HG03108 (cell line): ENCODE measurements at regions not wholly inside any gene's neighbourhood (a gene's known extent, or its start where the extent isn't known, plus 50 kb on each side); places are given as distances from the start of the nearest gene placed in this dataset.

Source experiments
- ATAC-seq: cut with Tn5 transposase; IDR thresholded peaks from one replicate; pipeline ENCODE4 v1.9.1; 2021; ENCODE audit warnings: moderate library complexity; ENCODE audit not compliant: unreplicated experiment

DNA sequence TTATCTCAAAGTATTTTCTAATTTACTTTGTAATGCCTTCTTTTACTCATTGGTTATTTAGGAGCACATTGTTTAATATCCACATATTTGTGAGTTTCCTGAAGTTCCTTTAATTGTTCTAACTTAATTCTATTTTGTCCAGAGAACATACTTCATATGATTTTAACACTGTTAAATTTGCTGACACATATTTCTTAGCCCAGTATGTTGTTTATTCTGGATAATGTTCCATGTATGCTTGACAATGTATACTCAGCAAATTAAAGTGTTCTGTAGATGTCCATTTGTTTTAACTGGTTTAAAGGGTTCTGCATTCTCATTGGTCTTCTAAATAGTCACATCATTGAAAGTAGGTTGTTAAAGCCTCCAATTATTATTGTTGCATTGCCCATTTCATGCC, 643.7 kb upstream of the NR5A2 start:
- no peak for ATAC-seq

DNA sequence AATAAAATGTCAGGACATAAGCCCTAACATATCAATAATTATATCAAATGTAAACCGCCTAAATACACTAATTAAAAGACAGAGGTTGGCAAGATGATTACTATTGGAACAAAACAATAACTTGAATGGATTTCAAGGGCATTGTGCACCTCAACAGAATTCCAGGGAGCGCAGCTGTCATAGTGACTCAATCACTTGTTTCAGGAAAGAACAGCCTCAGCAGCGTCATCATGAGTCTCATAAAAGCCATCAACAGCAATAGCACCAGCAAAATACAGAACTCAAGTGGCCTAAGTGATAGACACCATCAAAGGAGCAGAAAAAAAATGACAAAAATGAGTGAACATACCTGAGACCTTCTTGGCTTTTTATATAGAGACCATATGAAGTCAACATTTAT, 632.7 kb upstream of the NR5A2 start:
- no peak for ATAC-seq

DNA sequence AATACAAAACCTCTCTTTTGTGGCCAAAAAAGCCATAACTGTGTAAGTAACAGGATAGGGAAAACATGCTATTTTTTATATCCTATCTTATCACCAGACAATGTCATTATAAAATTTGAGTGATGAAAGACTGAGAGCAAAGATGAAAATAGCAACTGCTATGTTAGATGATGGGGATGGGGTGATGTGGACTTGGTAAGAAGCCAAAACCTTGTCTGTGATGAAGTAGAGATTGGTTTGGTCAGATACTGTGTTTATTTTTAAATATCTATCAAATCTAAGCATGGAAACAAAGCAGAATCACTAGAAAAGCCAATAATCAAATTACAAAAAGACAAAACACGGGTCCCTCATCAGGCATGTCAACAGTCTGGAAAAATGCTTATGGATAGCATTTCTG, 631.1 kb upstream of the NR5A2 start:
- no peak for ATAC-seq

DNA sequence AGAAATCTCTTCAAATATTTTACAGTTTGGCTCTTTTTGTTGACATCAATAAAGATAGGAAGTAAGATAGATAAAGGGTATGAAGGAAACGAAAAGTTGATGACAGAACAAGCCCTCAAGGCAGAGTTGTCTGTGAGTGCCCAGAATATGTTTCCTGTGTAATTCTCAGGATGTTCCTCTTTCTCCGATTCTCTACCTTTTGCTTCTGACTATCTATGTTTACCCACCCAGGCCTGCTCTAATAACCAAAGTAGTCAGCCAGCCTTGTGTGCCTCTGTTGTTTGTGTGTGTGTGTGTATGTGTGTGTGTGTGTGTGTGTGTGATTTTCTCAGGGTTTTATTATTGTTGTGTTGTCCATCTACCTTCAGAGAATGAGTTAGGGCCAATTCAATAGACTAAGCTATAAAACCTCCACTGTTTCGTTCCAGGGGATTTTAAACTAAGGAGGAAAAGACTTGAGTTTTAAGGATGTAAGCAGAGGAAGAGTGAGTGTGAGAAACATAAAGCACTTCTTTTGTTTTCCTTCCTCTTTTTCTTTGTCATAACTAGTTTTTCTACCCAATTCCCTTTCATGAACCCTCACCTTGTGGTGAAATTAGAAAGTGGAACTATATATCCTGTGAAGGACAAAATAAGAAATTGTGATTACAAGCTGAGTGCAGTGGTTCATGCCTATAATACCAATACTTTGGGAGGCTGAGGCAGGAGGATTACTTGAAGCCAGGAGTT, 627.4 kb upstream of the NR5A2 start:
- ATAC-seq = peak; percentile 70

- no peak for ATAC-seq
Measured at GRCh38 chr1:199403531-199404116, 623.9 kb upstream of the NR5A2 start.

- no peak for ATAC-seq
Measured at GRCh38 chr1:199404191-199404590, 623.3 kb upstream of the NR5A2 start.

GRCh38 chr1:199404976-199405375, 622.5 kb upstream of the NR5A2 start:
- ATAC-seq = no peak

GRCh38 chr1:199405634-199406196, 621.8 kb upstream of the NR5A2 start:
- ATAC-seq = no peak

DNA sequence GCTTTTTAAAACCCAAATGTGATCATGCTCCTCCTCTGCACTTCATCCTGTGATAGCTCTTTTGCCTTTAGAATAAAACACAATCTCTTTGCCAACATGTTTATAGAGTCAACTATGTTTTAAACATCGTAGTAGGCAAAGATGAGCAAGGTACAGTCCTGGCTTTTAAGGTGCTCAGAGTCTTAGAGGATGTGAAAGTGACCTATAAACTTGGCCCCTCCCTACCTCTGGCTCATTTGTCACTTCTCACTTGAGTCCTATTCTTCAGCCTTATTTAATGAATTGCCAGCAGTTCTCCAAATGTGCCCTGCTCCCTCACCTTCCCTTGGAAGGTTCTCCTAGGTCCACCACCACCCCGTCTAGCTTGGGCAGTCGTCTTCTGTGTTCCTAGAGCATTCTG, 617.0 kb upstream of the NR5A2 start:
- ATAC-seq = no peak

DNA sequence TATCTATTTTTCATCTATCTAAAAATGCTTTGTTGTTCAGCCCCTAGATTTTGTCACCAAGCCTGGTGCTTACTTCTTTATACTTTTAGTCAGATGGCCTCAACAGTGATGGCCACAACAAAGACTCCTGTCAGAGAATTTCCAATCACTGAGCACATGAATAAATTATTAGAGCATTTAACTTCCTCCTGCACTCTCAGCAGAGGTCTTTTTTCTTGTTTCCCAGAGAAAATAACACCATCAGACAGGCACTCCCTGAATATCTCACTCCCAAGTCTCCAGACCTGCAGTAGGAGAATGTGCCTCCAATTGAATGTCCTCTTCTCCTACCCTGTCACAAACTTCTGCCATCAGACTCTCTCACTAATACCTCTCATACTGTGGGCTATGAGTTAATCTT, 616.0 kb upstream of the NR5A2 start:
- no peak for ATAC-seq

- ATAC-seq = no peak
Measured at GRCh38 chr1:199422206-199422605, 605.3 kb upstream of the NR5A2 start.

DNA sequence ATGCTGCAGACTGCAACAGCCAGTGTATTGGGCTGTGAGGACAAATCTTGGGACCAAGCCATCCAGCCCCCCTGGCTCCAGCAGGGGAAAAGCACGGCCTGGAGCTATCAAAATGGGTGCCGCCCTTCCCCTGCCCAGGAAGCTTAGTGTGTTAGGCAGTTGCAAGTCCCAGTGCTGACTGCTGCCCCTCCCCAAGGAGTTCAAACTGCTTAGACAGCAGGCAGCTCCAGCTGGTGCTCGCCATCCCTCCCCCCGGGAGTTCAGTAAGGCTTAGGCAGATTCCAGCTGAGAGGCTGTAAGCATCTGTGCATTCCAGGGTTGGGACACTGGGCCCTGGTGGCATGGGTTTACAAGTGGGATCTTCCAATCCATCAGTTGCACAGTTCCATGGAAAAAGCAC, 579.6 kb upstream of the NR5A2 start:
- no peak for ATAC-seq

DNA sequence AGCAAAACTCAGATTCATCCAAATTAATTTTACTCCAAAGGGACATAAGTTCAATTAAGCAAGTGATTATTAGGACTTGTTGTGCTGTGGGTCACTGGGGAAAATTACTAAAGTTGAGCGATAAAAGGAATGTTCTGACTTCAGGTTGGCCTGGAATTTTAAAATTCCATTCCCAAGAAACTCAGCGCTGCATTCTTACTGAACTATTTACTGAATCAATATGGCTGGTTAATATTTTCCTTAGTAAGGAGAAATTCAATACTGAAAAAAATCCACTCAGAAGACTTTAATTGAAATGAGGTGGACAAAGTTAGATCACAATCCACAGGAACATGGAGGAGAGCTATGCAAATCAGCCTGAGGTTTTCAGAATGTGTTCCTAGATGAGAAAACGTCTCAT, 578.9 kb upstream of the NR5A2 start:
- no peak for ATAC-seq

- no peak for ATAC-seq
Measured at GRCh38 chr1:199449221-199449620, 578.3 kb upstream of the NR5A2 start.

DNA sequence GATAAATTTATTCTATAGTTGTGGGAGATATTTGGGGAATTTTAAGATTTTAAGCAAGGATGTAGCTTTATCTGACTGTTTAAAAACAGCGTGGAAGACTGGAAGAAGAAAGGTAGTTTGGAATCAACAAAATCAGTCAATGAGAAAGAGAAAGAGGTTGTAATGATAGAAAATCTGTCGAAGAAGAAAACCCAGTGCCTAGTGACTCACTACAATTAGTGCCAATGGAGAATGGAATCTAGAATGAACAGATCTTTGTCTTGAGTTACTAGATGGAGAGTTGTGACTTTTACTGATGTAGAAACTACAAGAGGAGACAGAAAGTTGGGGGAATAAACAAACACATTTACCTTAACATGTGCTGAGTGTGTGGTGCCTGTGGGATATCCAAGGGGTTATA, 577.8 kb upstream of the NR5A2 start:
- no peak for ATAC-seq

DNA sequence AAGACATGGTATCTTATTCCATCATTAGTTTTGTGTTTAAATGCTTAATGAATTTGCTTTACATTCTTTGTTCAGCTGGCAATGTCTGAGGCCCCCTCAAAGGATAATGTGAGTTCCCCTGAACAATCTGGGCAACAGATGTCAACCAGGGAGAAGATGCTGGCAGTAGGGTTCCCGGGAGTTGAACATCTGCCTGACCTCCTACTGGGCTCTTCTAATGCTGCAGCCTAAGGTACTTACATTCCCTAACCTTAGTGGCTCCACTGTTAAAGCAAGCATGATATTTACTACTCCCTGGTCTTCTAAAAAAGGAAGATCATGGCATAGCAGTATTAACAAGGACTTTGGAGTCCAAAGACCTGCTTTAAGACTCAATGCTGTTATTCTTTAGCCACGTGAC, 574.9 kb upstream of the NR5A2 start:
- ATAC-seq = no peak

DNA sequence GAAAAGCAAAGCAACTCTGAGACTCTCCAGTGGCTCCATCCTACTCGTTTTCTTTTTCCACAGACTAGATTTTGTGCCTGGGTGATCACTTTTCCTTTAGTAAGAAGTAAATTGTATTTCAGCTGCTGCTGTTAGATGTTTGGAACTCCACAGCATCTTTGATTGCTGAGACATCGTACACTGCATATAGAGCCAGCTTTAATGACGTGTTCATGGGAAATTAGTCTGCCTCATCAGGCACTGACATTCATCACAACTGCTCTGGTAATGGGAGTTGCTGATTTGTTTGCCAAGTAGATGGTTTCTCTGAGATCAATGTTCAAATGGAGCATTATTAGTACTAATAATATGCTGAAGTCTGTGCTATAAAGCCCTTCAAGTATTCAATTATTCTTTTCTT, 573.8 kb upstream of the NR5A2 start:
- ATAC-seq = no peak

DNA sequence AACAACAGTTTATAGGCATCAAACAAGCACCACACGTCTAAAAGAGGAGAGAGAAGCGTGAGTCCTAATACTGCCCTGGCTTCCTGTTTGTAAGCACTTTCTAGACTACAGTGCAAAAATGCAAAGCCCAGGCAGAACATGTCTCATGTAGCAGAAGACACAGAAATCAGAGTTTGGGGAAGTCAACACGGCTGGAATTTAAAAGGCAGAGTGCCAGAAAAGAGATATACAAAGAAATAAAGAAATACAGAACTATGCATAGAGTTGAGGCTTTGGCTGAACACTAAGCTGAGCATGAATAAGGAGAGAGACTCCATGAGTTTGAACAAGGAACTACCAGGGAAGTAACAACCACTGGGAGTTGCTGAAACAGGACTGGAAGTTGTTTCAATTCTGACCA, 566.6 kb upstream of the NR5A2 start:
- no peak for ATAC-seq

- ATAC-seq = no peak
Measured at GRCh38 chr1:199463521-199464127, 563.9 kb upstream of the NR5A2 start.

GRCh38 chr1:199466961-199467360, 560.5 kb upstream of the NR5A2 start:
- no peak for ATAC-seq

- no peak for ATAC-seq
Measured at GRCh38 chr1:199472018-199472417, 555.5 kb upstream of the NR5A2 start.

DNA sequence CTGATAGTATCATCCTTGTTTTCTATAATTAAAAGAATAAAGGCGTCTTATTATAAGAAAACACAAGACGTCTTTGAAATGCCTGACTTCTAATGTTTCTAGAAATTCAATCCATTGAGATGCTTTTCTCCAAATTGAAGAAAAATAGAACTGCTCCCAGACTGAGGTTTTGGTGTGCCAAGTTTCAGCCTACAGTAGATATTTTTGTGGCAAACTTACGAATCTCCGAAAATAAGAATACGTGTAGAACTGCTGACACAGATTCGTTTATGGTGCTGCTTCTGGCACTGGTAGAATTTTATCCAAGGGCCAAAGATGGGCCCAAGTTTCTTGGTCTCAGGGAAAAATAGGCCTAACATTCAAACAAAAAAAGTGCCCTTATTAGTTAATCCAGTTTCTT, 554.5 kb upstream of the NR5A2 start:
- no peak for ATAC-seq
